B cell (primary cell): ENCODE measurements at regions not wholly inside any gene's neighbourhood (a gene's known extent, or its start where the extent isn't known, plus 50 kb on each side); places are given as distances from the start of the nearest gene placed in this dataset.

ENCODE experiments used
- EZH2 ChIP-seq: IDR thresholded peaks from 2 replicates; pipeline ENCODE4 v1.6.1; 2012; ENCODE audit warnings: borderline replicate concordance, low read depth, mild to moderate bottlenecking, moderate library complexity, low read length; ENCODE audit not compliant: insufficient read depth, poor library complexity, severe bottlenecking
- TF ChIP-seq, protein P1 (sequence below): fragments of 200-600 bp; IDR thresholded peaks from one replicate; pipeline ENCODE4 v1.8.0; 2022; ENCODE audit warnings: antibody characterized with exemption, mild to moderate bottlenecking

- TF ChIP-seq, protein P1, sequence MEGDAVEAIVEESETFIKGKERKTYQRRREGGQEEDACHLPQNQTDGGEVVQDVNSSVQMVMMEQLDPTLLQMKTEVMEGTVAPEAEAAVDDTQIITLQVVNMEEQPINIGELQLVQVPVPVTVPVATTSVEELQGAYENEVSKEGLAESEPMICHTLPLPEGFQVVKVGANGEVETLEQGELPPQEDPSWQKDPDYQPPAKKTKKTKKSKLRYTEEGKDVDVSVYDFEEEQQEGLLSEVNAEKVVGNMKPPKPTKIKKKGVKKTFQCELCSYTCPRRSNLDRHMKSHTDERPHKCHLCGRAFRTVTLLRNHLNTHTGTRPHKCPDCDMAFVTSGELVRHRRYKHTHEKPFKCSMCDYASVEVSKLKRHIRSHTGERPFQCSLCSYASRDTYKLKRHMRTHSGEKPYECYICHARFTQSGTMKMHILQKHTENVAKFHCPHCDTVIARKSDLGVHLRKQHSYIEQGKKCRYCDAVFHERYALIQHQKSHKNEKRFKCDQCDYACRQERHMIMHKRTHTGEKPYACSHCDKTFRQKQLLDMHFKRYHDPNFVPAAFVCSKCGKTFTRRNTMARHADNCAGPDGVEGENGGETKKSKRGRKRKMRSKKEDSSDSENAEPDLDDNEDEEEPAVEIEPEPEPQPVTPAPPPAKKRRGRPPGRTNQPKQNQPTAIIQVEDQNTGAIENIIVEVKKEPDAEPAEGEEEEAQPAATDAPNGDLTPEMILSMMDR: no peak
- TF ChIP-seq EZH2: no peak
These were observed 59.8 kb upstream of the RELL1 start for GRCh38 chr4:37745946-37746345.
